ENCODE measurements at regions not wholly inside any gene's neighbourhood (a gene's known extent, or its start where the extent isn't known, plus 50 kb on each side); places are given as distances from the start of the nearest gene placed in this dataset.

DNA sequence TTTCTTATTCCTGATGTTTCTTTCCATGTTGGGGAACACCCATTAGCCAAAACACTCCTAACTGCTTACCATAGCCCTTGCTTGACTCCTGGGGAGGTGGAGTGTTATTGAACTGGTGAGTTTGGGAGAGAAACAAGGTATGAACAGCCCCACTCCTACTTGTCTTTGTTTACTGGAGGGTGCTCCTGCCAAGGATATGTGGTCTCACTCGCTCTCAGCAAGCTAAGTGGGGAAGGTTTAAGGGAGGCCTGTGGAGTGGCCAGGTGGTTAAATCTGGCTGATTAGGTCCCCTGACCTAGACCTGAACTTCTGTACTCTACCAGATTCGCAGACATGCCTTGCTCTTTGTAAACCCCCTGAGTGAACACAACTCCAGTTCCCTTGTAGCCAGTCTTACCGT, 300.1 kb downstream of the PTEN start:
- TF ChIP-seq, protein P1, sequence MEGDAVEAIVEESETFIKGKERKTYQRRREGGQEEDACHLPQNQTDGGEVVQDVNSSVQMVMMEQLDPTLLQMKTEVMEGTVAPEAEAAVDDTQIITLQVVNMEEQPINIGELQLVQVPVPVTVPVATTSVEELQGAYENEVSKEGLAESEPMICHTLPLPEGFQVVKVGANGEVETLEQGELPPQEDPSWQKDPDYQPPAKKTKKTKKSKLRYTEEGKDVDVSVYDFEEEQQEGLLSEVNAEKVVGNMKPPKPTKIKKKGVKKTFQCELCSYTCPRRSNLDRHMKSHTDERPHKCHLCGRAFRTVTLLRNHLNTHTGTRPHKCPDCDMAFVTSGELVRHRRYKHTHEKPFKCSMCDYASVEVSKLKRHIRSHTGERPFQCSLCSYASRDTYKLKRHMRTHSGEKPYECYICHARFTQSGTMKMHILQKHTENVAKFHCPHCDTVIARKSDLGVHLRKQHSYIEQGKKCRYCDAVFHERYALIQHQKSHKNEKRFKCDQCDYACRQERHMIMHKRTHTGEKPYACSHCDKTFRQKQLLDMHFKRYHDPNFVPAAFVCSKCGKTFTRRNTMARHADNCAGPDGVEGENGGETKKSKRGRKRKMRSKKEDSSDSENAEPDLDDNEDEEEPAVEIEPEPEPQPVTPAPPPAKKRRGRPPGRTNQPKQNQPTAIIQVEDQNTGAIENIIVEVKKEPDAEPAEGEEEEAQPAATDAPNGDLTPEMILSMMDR (IDR thresholded peaks at IDR 0.05; ENCODE audit: control insufficient read depth, extremely low read depth, insufficient read depth): no peak
- no peak overlapping the region for H3K4me3 ChIP-seq (ENCODE audit: low read depth, low read length)
- DNase-seq (ENCODE audit: low read depth): no peak

- no peak overlapping the region for H3K4me3 ChIP-seq (ENCODE audit: low read depth, low read length)
- no peak for DNase-seq (ENCODE audit: low read depth)
- TF ChIP-seq, protein P1 (IDR thresholded peaks at IDR 0.05; ENCODE audit: control insufficient read depth, extremely low read depth, insufficient read depth): no peak
Observed at GRCh38 chr10:88164471-88164870, 301.0 kb downstream of the PTEN start.

- no peak for DNase-seq (ENCODE audit: low read depth)
- no peak overlapping the region for H3K4me3 ChIP-seq (ENCODE audit: low read depth, low read length)
- TF ChIP-seq, protein P1 (IDR thresholded peaks at IDR 0.05; ENCODE audit: control insufficient read depth, extremely low read depth, insufficient read depth): no peak
Observed at GRCh38 chr10:88165849-88166271, 302.4 kb downstream of the PTEN start.

- no peak for DNase-seq (ENCODE audit: low read depth)
- TF ChIP-seq, protein P1 (IDR thresholded peaks at IDR 0.05; ENCODE audit: control insufficient read depth, extremely low read depth, insufficient read depth): no peak
- no peak overlapping the region for H3K4me3 ChIP-seq (ENCODE audit: low read depth, low read length)
Observed at GRCh38 chr10:88168171-88169036, 305.0 kb downstream of the PTEN start.

- no peak for DNase-seq (ENCODE audit: low read depth)
- no peak overlapping the region for H3K4me3 ChIP-seq (ENCODE audit: low read depth, low read length)
- TF ChIP-seq, protein P1 (IDR thresholded peaks at IDR 0.05; ENCODE audit: control insufficient read depth, extremely low read depth, insufficient read depth): no peak
Observed at GRCh38 chr10:88169037-88169319, 305.6 kb downstream of the PTEN start.

- DNase-seq (ENCODE audit: low read depth): no peak
- TF ChIP-seq, protein P1 (IDR thresholded peaks at IDR 0.05; ENCODE audit: control insufficient read depth, extremely low read depth, insufficient read depth): no peak
- no peak overlapping the region for H3K4me3 ChIP-seq (ENCODE audit: low read depth, low read length)
Observed at GRCh38 chr10:88170628-88171027, 307.2 kb downstream of the PTEN start.

DNA sequence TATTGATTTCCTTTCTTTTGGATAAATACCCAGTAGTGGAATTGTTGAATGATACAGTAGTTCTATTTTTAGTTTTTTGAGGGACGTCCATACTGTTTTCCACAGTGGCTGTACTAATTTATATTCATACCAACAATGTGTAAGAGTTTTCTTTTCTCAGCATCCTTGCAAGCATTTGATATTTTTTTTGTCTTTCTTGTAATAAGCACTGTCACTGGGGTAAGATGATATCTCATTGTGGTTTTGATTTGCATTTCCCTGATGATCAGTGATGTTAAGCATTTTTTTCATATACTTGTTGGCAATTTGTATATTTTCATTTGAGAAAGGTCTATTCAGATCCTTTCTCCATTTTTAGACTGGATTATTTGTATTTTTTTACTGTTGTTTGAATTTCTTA, 308.7 kb downstream of the PTEN start:
- TF ChIP-seq, protein P1 (IDR thresholded peaks at IDR 0.05; ENCODE audit: control insufficient read depth, extremely low read depth, insufficient read depth): no peak
- no peak for DNase-seq (ENCODE audit: low read depth)
- H3K4me3 ChIP-seq (ENCODE audit: low read depth, low read length): no peak overlapping the region

Measured in LNCaP clone FGC (cell line).